ENCODE measurements at regions not wholly inside any gene's neighbourhood (a gene's known extent, or its start where the extent isn't known, plus 50 kb on each side); places are given as distances from the start of the nearest gene placed in this dataset.

DNA sequence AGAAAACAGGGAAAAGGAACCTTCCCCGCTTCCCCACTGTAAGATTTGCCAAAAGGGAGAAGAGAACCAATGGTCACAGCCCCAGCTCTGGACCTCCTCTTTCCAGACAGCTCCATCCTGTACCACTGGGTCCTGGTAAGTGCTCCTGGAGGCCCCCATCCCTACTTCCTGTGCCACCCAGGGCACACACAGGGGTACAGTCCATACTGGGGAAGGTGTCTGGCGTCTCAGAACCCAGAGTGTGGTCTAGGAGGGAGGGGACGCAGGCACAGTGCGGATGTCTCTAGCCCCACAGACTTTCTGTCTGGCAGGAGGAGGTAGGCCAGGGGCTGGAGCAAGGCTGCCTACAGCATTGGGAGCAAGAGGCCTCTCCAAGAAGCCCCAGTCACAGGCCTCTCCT is 213.3 kb upstream of the IGFBP3 start:
- TF ChIP-seq SP1 (IDR thresholded peaks at IDR 0.05) (no peak), FOXA1 (IDR thresholded peaks at IDR 0.05) (no peak)

All from HEK293T (cell line).